ENCODE measurements at regions not wholly inside any gene's neighbourhood (a gene's known extent, or its start where the extent isn't known, plus 50 kb on each side); places are given as distances from the start of the nearest gene placed in this dataset.
A peak's percentile ranks its signal among the peaks of the same experiment; 100 is the strongest.

DNA sequence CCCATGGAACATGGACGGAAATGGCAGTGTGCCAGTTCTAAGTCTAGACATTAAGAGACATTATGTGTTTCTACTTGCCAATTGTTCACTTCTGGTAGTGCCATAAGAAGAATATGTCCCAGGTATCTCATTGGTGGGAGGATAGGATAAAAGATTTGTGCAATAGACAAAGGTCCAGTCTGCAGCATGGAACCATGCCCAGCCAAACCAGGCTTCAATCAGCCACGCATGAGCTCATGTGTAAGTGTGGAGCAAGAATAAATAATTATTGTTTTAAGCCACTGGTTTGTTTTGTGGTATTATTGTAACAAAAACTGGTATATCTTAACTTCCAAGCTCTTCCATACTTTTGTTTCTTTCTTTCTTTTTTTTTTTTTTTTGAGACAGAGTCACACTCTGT, 153.6 kb upstream of the CTTNBP2 start:
- no peak for DNase-seq

DNA sequence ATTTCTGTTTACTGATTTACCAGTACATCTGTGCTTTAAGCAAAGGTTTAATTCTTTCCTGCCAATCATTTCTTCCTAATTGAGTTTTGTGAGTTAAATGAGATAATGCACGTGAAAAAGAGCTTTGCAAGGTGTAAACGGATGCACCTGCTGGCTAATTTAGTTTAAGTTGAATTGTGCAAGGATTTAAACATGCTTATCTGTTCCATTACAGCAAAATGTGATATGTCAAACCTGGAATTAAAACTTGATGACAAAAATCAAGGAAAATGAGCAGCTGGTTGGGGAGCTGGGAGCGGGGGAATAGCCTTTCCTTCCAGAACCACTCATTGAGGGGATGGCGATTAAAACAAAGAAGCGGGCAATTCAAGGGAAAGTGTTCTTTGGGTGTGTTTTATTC, 155.0 kb upstream of the CTTNBP2 start:
- no peak for DNase-seq

GRCh38 chr7:118029826-118030422, 154.0 kb upstream of the LSM8 start:
- no peak for DNase-seq

DNA sequence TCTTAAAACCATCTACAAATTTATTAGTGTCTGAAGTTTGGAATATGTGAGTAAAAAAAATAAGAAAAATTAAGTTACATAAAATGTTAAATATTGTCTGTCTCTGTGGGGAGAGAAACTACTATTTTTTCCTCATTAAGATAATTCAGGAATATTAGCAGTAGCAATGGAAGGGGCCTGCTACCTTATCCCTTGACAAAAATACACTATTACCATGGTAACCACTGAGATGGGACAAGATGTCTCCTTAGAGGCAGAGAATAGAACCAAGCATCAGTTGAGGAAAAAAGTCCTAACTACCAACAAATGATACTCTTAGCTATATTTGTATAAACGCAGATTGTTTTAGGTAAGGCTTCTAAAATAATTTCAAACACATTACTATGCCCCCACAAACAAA, 150.7 kb upstream of the LSM8 start:
- DNase-seq = no peak

GRCh38 chr7:118039963-118040489, 143.9 kb upstream of the LSM8 start:
- DNase-seq = no peak

DNA sequence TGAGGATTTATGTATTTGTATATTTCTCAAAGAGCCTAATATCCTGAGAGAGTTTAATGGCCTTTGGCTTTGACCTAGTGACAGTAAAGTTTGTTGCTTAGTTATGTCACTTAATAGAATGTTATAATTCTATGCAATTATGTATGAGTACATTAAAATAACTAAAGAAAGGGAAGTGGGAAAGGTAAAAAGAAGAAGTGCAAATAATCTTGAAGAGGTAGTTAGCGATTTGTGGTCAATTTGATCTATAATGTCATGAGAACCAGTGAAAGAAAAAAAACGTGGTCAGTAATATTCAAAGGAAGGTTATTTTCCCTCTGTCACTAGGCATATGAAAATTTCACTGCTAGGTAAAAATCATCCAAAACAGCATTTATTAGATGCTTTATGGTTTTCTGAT, 143.4 kb upstream of the LSM8 start:
- DNase-seq = no peak

DNA sequence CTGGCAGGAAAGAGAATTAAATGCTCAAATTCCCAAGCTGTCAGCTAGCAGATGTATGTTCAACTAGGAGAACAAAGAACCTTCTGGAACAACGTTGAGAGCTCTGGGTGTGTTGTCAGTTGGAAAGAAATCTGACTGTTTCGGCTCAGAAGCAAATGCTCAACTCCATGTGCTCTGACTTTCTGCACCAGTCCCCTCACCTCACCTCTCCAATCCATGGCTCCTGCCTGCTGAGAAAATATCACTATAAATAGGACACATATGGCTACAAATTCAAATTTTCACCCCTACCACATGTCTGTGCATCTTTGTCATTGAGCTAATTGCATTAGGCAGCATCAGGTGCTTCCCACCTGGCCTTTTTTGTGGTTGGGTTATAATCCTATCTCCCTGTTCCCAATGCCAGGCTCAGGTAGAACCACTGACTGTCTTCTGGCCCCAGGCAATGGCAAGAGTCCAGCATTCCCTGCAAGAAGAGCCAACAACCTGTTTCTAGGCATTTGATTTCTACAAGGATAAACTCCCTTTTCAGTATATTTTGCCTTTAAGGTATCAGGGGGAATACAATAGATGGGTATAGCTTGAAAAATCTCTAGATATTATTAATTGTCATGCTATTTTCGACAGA, 142.6 kb upstream of the LSM8 start:
- DNase-seq = no peak

DNA sequence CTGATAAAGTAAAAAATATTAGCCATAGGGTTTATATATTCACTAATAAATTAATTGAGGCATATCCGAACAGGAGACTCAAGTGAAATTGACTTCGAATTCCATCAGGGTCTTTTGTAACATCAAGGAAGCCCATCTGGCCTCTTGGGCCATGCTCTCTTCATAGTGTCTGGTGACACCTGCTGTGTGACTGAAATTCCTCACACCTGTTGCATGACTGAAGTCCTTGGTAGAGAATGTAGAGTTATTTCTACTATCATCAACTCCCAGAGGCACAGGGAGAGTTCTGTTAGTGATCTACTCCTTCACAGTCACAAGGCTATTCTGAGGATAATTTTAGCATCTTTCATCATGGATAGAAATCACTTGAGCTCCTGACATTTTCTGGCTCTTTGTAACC, 138.3 kb upstream of the LSM8 start:
- no peak for DNase-seq

- DNase-seq = no peak
Observed at GRCh38 chr7:118046086-118046485, 137.9 kb upstream of the LSM8 start.

GRCh38 chr7:118046801-118047200, 137.2 kb upstream of the LSM8 start:
- no peak for DNase-seq

GRCh38 chr7:118052336-118052735, 131.6 kb upstream of the LSM8 start:
- no peak for DNase-seq

GRCh38 chr7:118053353-118053752, 130.6 kb upstream of the LSM8 start:
- no peak for DNase-seq

DNA sequence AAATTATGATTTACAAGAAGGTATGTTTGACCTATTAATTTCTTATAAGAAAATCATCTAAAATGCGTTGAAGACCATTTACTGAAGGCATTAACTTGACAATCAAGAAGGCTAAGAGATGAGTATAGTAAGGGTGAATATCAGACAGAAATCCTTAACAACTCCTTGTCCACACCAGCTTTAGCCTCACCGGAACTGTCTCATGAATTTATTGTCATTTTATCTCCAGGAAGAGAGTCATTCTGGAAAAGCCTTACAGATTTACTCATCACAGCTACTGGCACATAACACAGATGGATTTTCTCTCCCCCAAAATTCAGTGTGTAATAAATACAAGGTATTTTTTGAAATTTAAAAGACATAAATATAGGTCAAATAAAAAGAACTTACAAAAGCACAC, 129.4 kb upstream of the LSM8 start:
- DNase-seq = no peak

DNA sequence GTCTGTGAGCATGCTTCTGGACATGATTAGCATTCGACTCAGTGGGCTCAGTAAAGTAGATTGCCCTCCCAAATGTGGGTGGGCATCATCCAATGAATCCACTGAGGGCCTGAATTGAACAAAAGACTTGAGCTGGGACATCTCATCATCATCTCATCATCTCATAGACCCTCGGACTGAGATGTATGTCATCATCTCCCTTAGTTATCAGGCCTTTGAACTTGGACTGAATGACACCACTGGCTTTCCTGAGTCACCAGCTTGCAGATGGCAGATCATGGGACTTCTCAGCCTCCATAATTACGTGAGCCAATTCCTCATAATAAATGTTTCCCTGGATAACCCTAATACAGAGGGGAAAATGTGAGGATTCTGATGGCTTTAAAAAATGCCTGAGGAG, 128.3 kb upstream of the LSM8 start:
- DNase-seq = no peak

GRCh38 chr7:118057404-118057803, 126.6 kb upstream of the LSM8 start:
- no peak for DNase-seq

GRCh38 chr7:118059209-118059608, 124.8 kb upstream of the LSM8 start:
- peak; percentile 1 for DNase-seq

- DNase-seq = no peak
Observed at GRCh38 chr7:118060692-118061091, 123.3 kb upstream of the LSM8 start.

- DNase-seq = no peak
Observed at GRCh38 chr7:118061386-118061785, 122.6 kb upstream of the LSM8 start.

GRCh38 chr7:118072893-118073674, 110.9 kb upstream of the LSM8 start:
- DNase-seq = no peak

- DNase-seq = peak; percentile 14
Observed at GRCh38 chr7:118075936-118076335, 108.0 kb upstream of the LSM8 start.

GRCh38 chr7:118076564-118076963, 107.4 kb upstream of the LSM8 start:
- DNase-seq = peak; percentile 6

DNA sequence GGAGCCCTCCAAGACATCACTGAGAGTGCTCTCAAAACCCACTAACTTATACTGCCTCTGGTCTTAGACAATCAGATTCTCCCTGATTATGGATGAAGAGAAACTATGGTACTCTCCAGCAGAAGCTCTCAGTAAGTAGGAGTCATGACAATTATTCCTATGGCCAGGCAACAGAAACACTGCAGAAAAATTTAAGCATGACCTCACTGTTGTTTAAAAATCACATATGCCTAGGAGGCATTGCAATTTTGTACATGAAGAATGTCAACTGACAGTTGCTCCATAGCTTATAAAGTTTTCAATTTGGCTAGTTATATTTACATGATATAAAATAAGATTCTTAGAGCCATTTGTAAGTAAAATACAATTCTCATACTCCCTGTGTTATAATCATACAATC, 105.9 kb upstream of the LSM8 start:
- no peak for DNase-seq

DNA sequence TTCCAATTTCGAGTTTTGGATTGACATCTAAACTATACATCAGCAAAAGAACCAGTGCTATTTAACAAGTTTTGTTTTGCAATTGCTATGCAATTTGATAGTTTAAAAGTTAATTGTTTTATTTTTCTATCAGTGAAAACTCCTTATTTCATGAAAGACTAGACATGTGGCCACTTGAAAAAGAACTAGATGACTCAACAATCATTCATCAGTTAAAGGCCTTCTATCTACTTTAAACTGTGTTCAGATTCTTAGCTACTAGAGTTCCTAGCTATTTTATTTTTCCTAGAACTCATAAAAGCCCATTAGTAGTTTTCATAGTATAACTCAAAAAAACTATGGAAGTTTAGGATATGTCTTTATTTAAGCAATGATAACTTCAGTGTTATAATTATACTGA, 104.6 kb upstream of the LSM8 start:
- DNase-seq = no peak

GRCh38 chr7:118080947-118081346, 103.0 kb upstream of the LSM8 start:
- peak; percentile 42 for DNase-seq
